ENCODE measurements at regions not wholly inside any gene's neighbourhood (a gene's known extent, or its start where the extent isn't known, plus 50 kb on each side); places are given as distances from the start of the nearest gene placed in this dataset.

DNA sequence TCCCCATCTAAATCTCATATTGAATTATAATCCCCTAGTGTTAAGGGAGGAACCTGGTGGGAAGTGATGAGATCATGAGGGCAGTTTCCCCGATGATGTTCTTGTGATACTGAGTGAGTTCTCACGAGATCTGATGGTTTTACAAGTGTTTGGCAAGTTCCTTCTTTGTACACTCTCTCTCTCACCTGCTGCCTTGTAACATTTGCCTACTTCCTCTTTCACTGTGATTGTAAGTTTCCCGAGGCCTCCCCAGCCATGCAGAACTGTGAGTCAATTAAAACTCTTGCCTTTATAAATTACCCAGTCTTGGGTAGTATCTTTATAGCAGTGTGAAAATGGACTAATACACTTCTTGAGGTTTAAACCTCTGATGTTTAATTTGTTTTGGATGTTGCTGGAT lies 177.5 kb downstream of the CD8B2 start:
- TF ChIP-seq EHMT2 (IDR thresholded peaks at IDR 0.05) (no peak), SRSF1 (IDR thresholded peaks at IDR 0.05; ENCODE audit: low read depth, low read length) (no peak), HDAC2 (IDR thresholded peaks at IDR 0.05) (no peak), ZNF354B (CRISPR knock-in tag; IDR thresholded peaks at IDR 0.05) (no peak), ZBTB43 (CRISPR knock-in tag; IDR thresholded peaks at IDR 0.05) (no peak), ZNF780A (CRISPR knock-in tag; IDR thresholded peaks at IDR 0.05) (no peak), ZNF583 (CRISPR knock-in tag; IDR thresholded peaks at IDR 0.05) (no peak), ZBTB17 (CRISPR knock-in tag; IDR thresholded peaks at IDR 0.05) (no peak), BDP1 (IDR thresholded peaks at IDR 0.05; ENCODE audit: insufficient read depth, insufficient read length) (no peak), L3MBTL2 (IDR thresholded peaks at IDR 0.05) (no peak), POLR3G (IDR thresholded peaks at IDR 0.05; ENCODE audit: extremely low read depth, insufficient read length, insufficient replicate concordance) (no peak), GTF2A2 (tag; IDR thresholded peaks at IDR 0.05) (no peak), CUX1 (CRISPR knock-in tag; IDR thresholded peaks at IDR 0.05) (no peak), SNRNP70 (optimal IDR thresholded peaks at IDR 0.05; ENCODE audit: low read depth, low read length) (no peak)
- H3K36me3 ChIP-seq (ENCODE audit: control insufficient read depth, insufficient read depth, low read length): no peaks in the 10 kb centered on the region
- no TSS peak for BruUV-seq (replicated peaks)
- H2AFZ ChIP-seq (ENCODE audit: low read depth, low read length): no peak overlapping the region
- 0% methylated on average over 3 of the region's 3 CpGs for WGBS (ENCODE audit: insufficient coverage, low coverage, missing lambda C conversion rate)
- POLR2A ChIA-PET: no interaction called here
- H3K79me2 ChIP-seq (ENCODE audit: control insufficient read depth, insufficient read depth, low read length): no peaks in the 10 kb centered on the region
- in situ Hi-C loops (cut with MboI) (no loop called here), intact Hi-C loops (cut with micrococcal nuclease) (no loop called here)
- H3K4me1 ChIP-seq (replicated peaks in 1 of 2; ENCODE audit: control insufficient read depth in 2 of 2, insufficient read depth in 2 of 2, low read length in 2 of 2): no peaks in the 10 kb centered on the region
- no peak for DNase-seq (ENCODE audit: extremely low read depth in 1 of 4, low spot score in 3 of 4)
- no peaks in the 10 kb centered on the region for H4K20me1 ChIP-seq (replicated peaks; ENCODE audit: control insufficient read depth, insufficient read depth, low read length)
- ATAC-seq: no peak
- no peak overlapping the region for H3K9ac ChIP-seq (ENCODE audit: insufficient read depth in 1 of 2, low read depth in 2 of 2, low read length in 2 of 2)
- CTCF ChIA-PET (ENCODE audit: low intra/inter-chr PET ratio): no interaction called here
- no peak overlapping the region for H3K4me3 ChIP-seq
- FAIRE-seq: no peak
- H3K4me2 ChIP-seq (ENCODE audit: insufficient read depth, low read length): no peak overlapping the region
- H3K9me1 ChIP-seq (ENCODE audit: control insufficient read depth, insufficient read depth, low read length): no peaks in the 10 kb centered on the region
- no peaks in the 10 kb centered on the region for H3K27me3 ChIP-seq (ENCODE audit: control insufficient read depth in 2 of 2, insufficient read depth in 2 of 2, low read length in 2 of 2)
- H3K9me3 ChIP-seq (replicated peaks; ENCODE audit: control insufficient read depth, insufficient read depth, low read depth, low read length): no peaks in the 10 kb centered on the region
- no peak overlapping the region for H3K27ac ChIP-seq (ENCODE audit: extremely low read depth, low read depth, low read length)

Data from K562 (cell line).